Small intestine (tissue), 7 donors: ENCODE measurements at regions not wholly inside any gene's neighbourhood (a gene's known extent, or its start where the extent isn't known, plus 50 kb on each side); places are given as distances from the start of the nearest gene placed in this dataset.

Experiments used
- DNase-seq, 2 donors: peaks; one replicate each; pipeline versions ENCODE4 v3.0.0 to v3.0.0-alpha.2; 2013
- FAIRE-seq: peaks from 2 replicates; lab custom pipeline; 2012; peaks lifted over from hg19 to GRCh38; lab: Jason Lieb, UNC
- H3K27ac ChIP-seq, 3 donors: one replicate each; pipeline ENCODE4 v1.5.1; 2013; ENCODE audit warnings: low read length in 2 of 3, mild to moderate bottlenecking in 2 of 3, control low read depth in 1 of 3, inconsistent platforms in 1 of 3, low read depth in 1 of 3, moderate library complexity in 1 of 3
- H3K27me3 ChIP-seq, 3 donors: one replicate each; pipeline ENCODE4 v1.6.1; 2013; ENCODE audit warnings: low read length in 3 of 3, inconsistent platforms in 1 of 3; ENCODE audit not compliant: control insufficient read depth in 3 of 3, insufficient read depth in 3 of 3
- H3K36me3 ChIP-seq, 3 donors: one replicate each; pipeline ENCODE4 v1.6.1; 2013; ENCODE audit warnings: low read length in 3 of 3, inconsistent platforms in 1 of 3, low read depth in 1 of 3, mild to moderate bottlenecking in 1 of 3, moderate library complexity in 1 of 3; ENCODE audit not compliant: control insufficient read depth in 3 of 3, insufficient read depth in 2 of 3
- H3K4me1 ChIP-seq, 3 donors: one replicate each; pipeline ENCODE4 v1.6.1; 2013; ENCODE audit warnings: low read length in 2 of 3, inconsistent platforms in 1 of 3, low read depth in 1 of 3, mild to moderate bottlenecking in 1 of 3, moderate library complexity in 1 of 3; ENCODE audit not compliant: control insufficient read depth in 3 of 3, insufficient read depth in 2 of 3
- H3K4me3 ChIP-seq, 3 donors: one replicate each; pipeline ENCODE4 v1.5.1; 2013; ENCODE audit warnings: low read length in 3 of 3, control low read depth in 1 of 3, inconsistent platforms in 1 of 3, low read depth in 1 of 3, mild to moderate bottlenecking in 1 of 3, moderate library complexity in 1 of 3
- H3K9me3 ChIP-seq, 2 donors: one replicate each; pipeline ENCODE4 v1.6.1; 2013; ENCODE audit warnings: low read depth in 1 of 2, low read length in 1 of 2; ENCODE audit not compliant: control insufficient read depth in 2 of 2, insufficient read depth in 1 of 2
- WGBS, 3 donors: extraction: QIAGEN DNeasy Blood & Tissue Kit; methylation state at CpG; one replicate each; pipeline ENCODE4 v1.1.7; 2013; 5-methylcytosine and 5-hydroxymethylcytosine counted together
- donor health status: healthy with polysubstance abuse.
- donor health status: control.
- donor health status: control.
- donor health status: Bipolar disorder and iron deficiency.
- donor health status: healthy.

DNA sequence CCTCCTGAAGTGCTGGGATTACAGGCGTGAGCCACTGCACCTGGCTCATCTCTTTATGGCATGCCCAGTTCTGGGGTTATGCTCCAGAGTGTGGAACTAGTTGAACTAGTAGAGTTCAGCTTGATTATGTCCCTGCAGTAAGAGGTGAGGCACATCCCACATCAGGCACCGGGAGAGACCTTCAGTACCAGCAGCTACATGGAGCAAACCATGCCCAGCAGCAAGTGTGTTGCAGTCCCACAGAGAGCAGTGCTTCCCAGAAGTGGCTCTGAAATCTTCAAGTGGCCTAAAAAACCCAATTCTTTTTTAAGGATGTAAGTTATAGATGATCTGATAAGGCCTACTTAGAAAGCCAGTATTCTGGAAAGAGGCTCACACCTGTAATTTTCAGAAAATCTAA lies 331.9 kb upstream of the PRKCQ start:
- H3K9me3 ChIP-seq, result no peaks in the 10 kb centered on the region
- no peak overlapping the region for H3K27ac ChIP-seq
- FAIRE-seq, result no peak
- no peaks in the 10 kb centered on the region for H3K4me1 ChIP-seq
- H3K27me3 ChIP-seq, result no peaks in the 10 kb centered on the region
- no peaks in the 10 kb centered on the region for H3K36me3 ChIP-seq
- H3K4me3 ChIP-seq, result no peak overlapping the region
- DNase-seq, result no peak
- WGBS, 3 donors, result 75 to 91% (median 78%) methylated on average over 2 of the region's 2 CpGs

DNA sequence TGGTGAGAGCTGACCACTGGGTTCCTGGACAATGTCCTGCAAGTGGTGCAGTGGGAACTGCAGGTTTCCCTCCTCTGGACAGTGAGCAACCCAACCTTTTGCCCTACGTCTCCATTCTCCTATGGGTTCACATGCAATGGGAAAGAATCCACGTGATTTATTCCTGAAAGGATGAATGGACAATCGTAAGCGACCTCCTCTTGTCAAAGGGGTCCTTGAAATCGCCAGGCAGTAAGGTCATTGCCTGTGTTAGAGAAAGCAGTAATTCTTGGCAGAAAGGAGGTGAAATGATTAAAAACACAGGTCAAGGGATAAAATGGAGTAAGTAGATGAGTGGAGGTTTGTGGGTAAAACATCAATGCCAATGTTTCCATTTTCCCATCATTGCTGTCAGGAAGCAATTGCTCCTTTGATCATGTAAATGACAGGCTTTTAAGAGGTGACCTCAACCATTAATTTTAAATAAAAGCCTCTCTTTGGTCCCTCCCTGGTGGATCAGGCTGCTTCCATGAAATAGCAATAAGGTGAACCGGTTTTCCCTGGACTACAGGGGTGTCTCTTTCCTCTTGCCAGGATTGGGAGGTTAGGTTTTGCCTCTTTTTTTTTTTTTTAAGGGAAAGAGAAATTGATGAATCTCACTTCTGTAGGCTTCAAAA lies 330.0 kb upstream of the PRKCQ start:
- Histone ChIP-seq H3K36me3 (no peaks in the 10 kb centered on the region), H3K9me3 (peaks cover 0 to 2% of the 10 kb centered on the region in 2 donors), H3K4me3 (no peak overlapping the region), H3K4me1 (no peaks in the 10 kb centered on the region), H3K27me3 (no peaks in the 10 kb centered on the region), H3K27ac (no peak overlapping the region)
- WGBS, 3 donors, result 89 to 95% (median 94%) methylated on average over 6 of the region's 6 CpGs
- DNase-seq, result no peak
- FAIRE-seq, result no peak

DNA sequence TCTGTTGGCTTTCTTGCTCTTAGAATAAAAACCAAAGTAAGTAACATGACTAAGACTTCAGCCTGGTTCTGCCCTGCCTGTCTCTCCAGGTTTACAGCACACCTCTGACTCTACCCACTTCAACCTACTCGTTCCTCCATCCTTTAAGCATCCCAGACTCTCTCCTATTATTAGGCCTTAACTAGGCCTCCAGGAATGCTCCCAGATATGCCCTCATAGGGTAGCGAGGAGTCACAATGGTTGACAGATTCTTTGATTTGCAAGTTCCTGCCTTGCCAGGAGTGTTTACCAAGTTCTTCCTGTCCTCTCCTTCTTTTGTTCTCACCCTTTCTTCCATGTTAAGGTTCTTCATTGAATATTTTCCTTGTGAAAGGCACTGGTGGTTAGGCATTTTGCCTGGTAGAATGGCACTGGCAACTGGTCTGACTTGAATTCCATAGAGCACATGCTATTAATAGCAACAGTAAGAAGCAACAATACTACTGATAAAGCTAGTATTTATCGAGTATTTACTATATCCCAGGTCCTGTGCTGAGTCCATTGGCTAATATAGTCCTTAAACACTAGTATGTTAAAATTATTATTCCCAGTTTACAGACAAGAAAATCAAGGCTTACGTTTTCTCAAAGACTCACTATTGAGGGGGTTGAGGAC lies 327.9 kb upstream of the PRKCQ start:
- DNase-seq, result no peak
- Histone ChIP-seq H3K27ac (no peak overlapping the region), H3K4me1 (no peaks in the 10 kb centered on the region), H3K4me3 (no peak overlapping the region), H3K9me3 (peaks cover 0 to 2% of the 10 kb centered on the region in 2 donors), H3K36me3 (no peaks in the 10 kb centered on the region), H3K27me3 (no peaks in the 10 kb centered on the region)
- FAIRE-seq, result no peak
- 71 to 82% (median 76%) methylated on average over 4 of the region's 4 CpGs for WGBS, 3 donors

- DNase-seq (no peak), FAIRE-seq (no peak)
- Histone ChIP-seq H3K4me3 (no peak overlapping the region), H3K36me3 (no peaks in the 10 kb centered on the region), H3K27me3 (no peaks in the 10 kb centered on the region), H3K27ac (no peak overlapping the region), H3K4me1 (no peaks in the 10 kb centered on the region), H3K9me3 (no peaks in the 10 kb centered on the region)
- WGBS, 3 donors, result 79 to 88% (median 79%) methylated on average over 2 of the region's 2 CpGs
These were observed 314.3 kb upstream of the PRKCQ start for GRCh38 chr10:6894405-6894804.

- Histone ChIP-seq H3K27ac (no peak overlapping the region), H3K36me3 (no peaks in the 10 kb centered on the region), H3K4me3 (no peak overlapping the region), H3K27me3 (no peaks in the 10 kb centered on the region), H3K4me1 (no peaks in the 10 kb centered on the region), H3K9me3 (no peaks in the 10 kb centered on the region)
- DNase-seq, result no peak
- WGBS, 3 donors, result 73 to 84% (median 79%) methylated on average over 2 of the region's 2 CpGs
- FAIRE-seq, result no peak
These were observed 312.8 kb upstream of the PRKCQ start for GRCh38 chr10:6892864-6893263.

DNA sequence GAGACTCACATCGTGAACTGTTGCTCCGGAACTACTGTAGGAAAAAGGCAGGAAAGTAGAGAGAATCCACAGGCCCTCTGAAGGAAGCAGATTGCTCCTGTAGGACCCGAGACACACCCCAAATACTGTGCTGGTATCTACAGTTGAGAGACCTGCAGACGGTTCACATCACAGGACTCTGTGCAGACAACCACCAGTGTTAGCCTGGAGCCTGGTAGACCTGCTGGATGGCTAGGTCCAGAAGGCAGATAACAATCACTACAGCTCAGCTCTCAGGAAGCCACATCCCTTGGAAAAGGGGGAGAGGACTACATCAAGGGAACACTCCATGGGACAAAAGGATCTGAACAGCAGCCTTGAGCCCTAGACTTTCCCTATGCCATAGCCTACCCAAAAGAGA lies 311.8 kb upstream of the PRKCQ start:
- H3K27ac ChIP-seq, result no peak overlapping the region
- 62 to 90% (median 82%) methylated on average over 4 of the region's 4 CpGs for WGBS, 3 donors
- no peak overlapping the region for H3K4me3 ChIP-seq
- no peaks in the 10 kb centered on the region for H3K9me3 ChIP-seq
- H3K27me3 ChIP-seq, result no peaks in the 10 kb centered on the region
- no peak for FAIRE-seq
- no peaks in the 10 kb centered on the region for H3K36me3 ChIP-seq
- no peak for DNase-seq
- no peaks in the 10 kb centered on the region for H3K4me1 ChIP-seq

- no peaks in the 10 kb centered on the region for H3K4me1 ChIP-seq
- no peaks in the 10 kb centered on the region for H3K9me3 ChIP-seq
- no peaks in the 10 kb centered on the region for H3K27me3 ChIP-seq
- H3K4me3 ChIP-seq, result no peak overlapping the region
- WGBS, 3 donors, result 37 to 60% (median 45%) methylated on average over 3 of the region's 3 CpGs
- DNase-seq (no peak), FAIRE-seq (no peak)
- no peak overlapping the region for H3K27ac ChIP-seq
- no peaks in the 10 kb centered on the region for H3K36me3 ChIP-seq
These were observed 309.6 kb upstream of the PRKCQ start for GRCh38 chr10:6889718-6890117.

GRCh38 chr10:6888434-6888833 lies 308.4 kb upstream of the PRKCQ start:
- FAIRE-seq, result no peak
- WGBS, 3 donors, result 79 to 92% (median 88%) methylated on average over 2 of the region's 2 CpGs

More at GRCh38 chr10:6888434-6888833, 308.4 kb upstream of the PRKCQ start:
- Histone ChIP-seq H3K27ac (no peak overlapping the region), H3K9me3 (no peaks in the 10 kb centered on the region), H3K4me3 (no peak overlapping the region), H3K36me3 (no peaks in the 10 kb centered on the region), H3K27me3 (no peaks in the 10 kb centered on the region), H3K4me1 (no peaks in the 10 kb centered on the region)
- no peak for DNase-seq
